Vagina (tissue), 2 donors: ENCODE measurements at regions not wholly inside any gene's neighbourhood (a gene's known extent, or its start where the extent isn't known, plus 50 kb on each side); places are given as distances from the start of the nearest gene placed in this dataset.

Experiments used
- DNase-seq, 2 donors: peaks; one replicate each; pipeline ENCODE4 v3.0.0-alpha.2; 2017; ENCODE audit errors: extremely low spot score in 2 of 2
- H3K27ac ChIP-seq: fragments of 200-600 bp; sonication (generic); one replicate; pipeline ENCODE4 v1.5.1; 2019
- H3K27me3 ChIP-seq: fragments of 200-600 bp; sonication (generic); one replicate; pipeline ENCODE4 v1.5.1; 2019
- H3K36me3 ChIP-seq, 2 donors: fragments of 200-600 bp; sonication (generic); one replicate each; pipeline ENCODE4 v1.5.1; 2017 to 2019
- H3K4me1 ChIP-seq: fragments of 200-600 bp; sonication (generic); one replicate; pipeline ENCODE4 v1.5.1; 2019
- H3K4me3 ChIP-seq, 2 donors: fragments of 200-600 bp; sonication (generic); 1 replicate in 1 of 2; 2 replicates in 1 of 2; pipeline ENCODE4 v1.5.1; 2016 to 2019
- H3K9me3 ChIP-seq: fragments of 200-600 bp; sonication (generic); one replicate; pipeline ENCODE4 v1.5.1; 2019
- POLR2A ChIP-seq, 2 donors: fragments of 450-650 bp; IDR thresholded peaks; one replicate each; pipeline ENCODE4 v1.6.1; 2017; ENCODE audit warnings: antibody characterized with exemption in 2 of 2, mild to moderate bottlenecking in 2 of 2, moderate library complexity in 2 of 2
- POLR2AphosphoS5 ChIP-seq, 2 donors: sonication (generic); formaldehyde crosslinking; IDR thresholded peaks; one replicate each; pipeline ENCODE4 v1.9.0; 2017; ENCODE audit warnings: antibody characterized with exemption in 2 of 2, mild to moderate bottlenecking in 2 of 2, low read depth in 1 of 2; ENCODE audit not compliant: insufficient read depth in 1 of 2
- intact Hi-C: fragments of 100-400 bp; cut with DNase I; formaldehyde crosslinking; loops from one replicate; pipeline ENCODE4 v1.15.1; 2023
- TF ChIP-seq, protein P1 (sequence below), 3 experiments: fragments of 450-650 bp in 2 of 3; fragments of 200-600 bp in 1 of 3; sonication (generic) in 1 of 3; IDR thresholded peaks; one replicate each; pipeline ENCODE4 v1.5.1; 2017 to 2019; ENCODE audit warnings: antibody characterized with exemption in 3 of 3, mild to moderate bottlenecking in 2 of 3, moderate library complexity in 2 of 3

GRCh38 chr16:79366635-79367034 is 233.9 kb downstream of the MAF start:
- no peak for DNase-seq
- H3K27me3 ChIP-seq, result no peaks in the 10 kb centered on the region
- intact Hi-C loops, result no loop called here
- H3K4me3 ChIP-seq, result no peak overlapping the region
- TF ChIP-seq POLR2A (IDR thresholded peaks at IDR 0.05) (no peak), POLR2AphosphoS5 (IDR thresholded peaks at IDR 0.05; ENCODE audit: insufficient read depth in 1 of 2, low read depth in 1 of 2) (no peak)
- TF ChIP-seq, protein P1, sequence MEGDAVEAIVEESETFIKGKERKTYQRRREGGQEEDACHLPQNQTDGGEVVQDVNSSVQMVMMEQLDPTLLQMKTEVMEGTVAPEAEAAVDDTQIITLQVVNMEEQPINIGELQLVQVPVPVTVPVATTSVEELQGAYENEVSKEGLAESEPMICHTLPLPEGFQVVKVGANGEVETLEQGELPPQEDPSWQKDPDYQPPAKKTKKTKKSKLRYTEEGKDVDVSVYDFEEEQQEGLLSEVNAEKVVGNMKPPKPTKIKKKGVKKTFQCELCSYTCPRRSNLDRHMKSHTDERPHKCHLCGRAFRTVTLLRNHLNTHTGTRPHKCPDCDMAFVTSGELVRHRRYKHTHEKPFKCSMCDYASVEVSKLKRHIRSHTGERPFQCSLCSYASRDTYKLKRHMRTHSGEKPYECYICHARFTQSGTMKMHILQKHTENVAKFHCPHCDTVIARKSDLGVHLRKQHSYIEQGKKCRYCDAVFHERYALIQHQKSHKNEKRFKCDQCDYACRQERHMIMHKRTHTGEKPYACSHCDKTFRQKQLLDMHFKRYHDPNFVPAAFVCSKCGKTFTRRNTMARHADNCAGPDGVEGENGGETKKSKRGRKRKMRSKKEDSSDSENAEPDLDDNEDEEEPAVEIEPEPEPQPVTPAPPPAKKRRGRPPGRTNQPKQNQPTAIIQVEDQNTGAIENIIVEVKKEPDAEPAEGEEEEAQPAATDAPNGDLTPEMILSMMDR (IDR thresholded peaks at IDR 0.05), result no peak
- H3K4me1 ChIP-seq, result no peaks in the 10 kb centered on the region
- no peaks in the 10 kb centered on the region for H3K36me3 ChIP-seq
- H3K27ac ChIP-seq, result no peak overlapping the region
- no peaks in the 10 kb centered on the region for H3K9me3 ChIP-seq

- intact Hi-C loops, result no loop called here
- DNase-seq, result no peak
- H3K27ac ChIP-seq, result no peak overlapping the region
- H3K4me1 ChIP-seq, result no peaks in the 10 kb centered on the region
- H3K36me3 ChIP-seq, result no peaks in the 10 kb centered on the region
- no peaks in the 10 kb centered on the region for H3K9me3 ChIP-seq
- no peak for TF ChIP-seq POLR2AphosphoS5 (IDR thresholded peaks at IDR 0.05; ENCODE audit: insufficient read depth in 1 of 2, low read depth in 1 of 2)
- TF ChIP-seq POLR2A (IDR thresholded peaks at IDR 0.05), result no peak
- TF ChIP-seq, protein P1 (IDR thresholded peaks at IDR 0.05), result no peak
- no peak overlapping the region for H3K4me3 ChIP-seq
- H3K27me3 ChIP-seq, result no peaks in the 10 kb centered on the region
Observed at GRCh38 chr16:79365702-79366101, 234.8 kb downstream of the MAF start.

GRCh38 chr16:79363484-79363883 is 237.1 kb downstream of the MAF start:
- no peaks in the 10 kb centered on the region for H3K9me3 ChIP-seq
- no peak for DNase-seq
- no peak overlapping the region for H3K4me3 ChIP-seq
- no peak overlapping the region for H3K27ac ChIP-seq
- TF ChIP-seq POLR2AphosphoS5 (IDR thresholded peaks at IDR 0.05; ENCODE audit: insufficient read depth in 1 of 2, low read depth in 1 of 2) (no peak), POLR2A (IDR thresholded peaks at IDR 0.05) (no peak)
- TF ChIP-seq, protein P1 (IDR thresholded peaks at IDR 0.05), result no peak
- intact Hi-C loops, result no loop called here
- no peaks in the 10 kb centered on the region for H3K4me1 ChIP-seq
- no peaks in the 10 kb centered on the region for H3K27me3 ChIP-seq
- H3K36me3 ChIP-seq, result no peaks in the 10 kb centered on the region

- DNase-seq, result no peak
- H3K27ac ChIP-seq, result no peak overlapping the region
- H3K9me3 ChIP-seq, result no peaks in the 10 kb centered on the region
- no peaks in the 10 kb centered on the region for H3K4me1 ChIP-seq
- no peak overlapping the region for H3K4me3 ChIP-seq
- H3K27me3 ChIP-seq, result no peaks in the 10 kb centered on the region
- TF ChIP-seq POLR2AphosphoS5 (IDR thresholded peaks at IDR 0.05; ENCODE audit: insufficient read depth in 1 of 2, low read depth in 1 of 2) (no peak), POLR2A (IDR thresholded peaks at IDR 0.05) (no peak)
- TF ChIP-seq, protein P1 (IDR thresholded peaks at IDR 0.05), result no peak
- intact Hi-C loops, result no loop called here
- H3K36me3 ChIP-seq, result no peaks in the 10 kb centered on the region
Observed at GRCh38 chr16:79363035-79363434, 237.5 kb downstream of the MAF start.

- Histone ChIP-seq H3K36me3 (no peaks in the 10 kb centered on the region), H3K4me1 (no peaks in the 10 kb centered on the region), H3K27me3 (no peaks in the 10 kb centered on the region), H3K9me3 (no peaks in the 10 kb centered on the region), H3K4me3 (no peak overlapping the region), H3K27ac (no peak overlapping the region)
- intact Hi-C loops, result no loop called here
- no peak for DNase-seq
- no peak for TF ChIP-seq POLR2AphosphoS5 (IDR thresholded peaks at IDR 0.05; ENCODE audit: insufficient read depth in 1 of 2, low read depth in 1 of 2)
- no peak for TF ChIP-seq POLR2A (IDR thresholded peaks at IDR 0.05)
- TF ChIP-seq, protein P1 (IDR thresholded peaks at IDR 0.05), result no peak
Observed at GRCh38 chr16:79362300-79362970, 238.1 kb downstream of the MAF start.
